Heart right ventricle (tissue), 16 donors: ENCODE measurements at regions not wholly inside any gene's neighbourhood (a gene's known extent, or its start where the extent isn't known, plus 50 kb on each side); places are given as distances from the start of the nearest gene placed in this dataset.

Experiments
- ATAC-seq, 8 donors: fragments of 200-7000 bp; cut with Tn5 transposase; one replicate each; pipeline ENCODE4 v1.9.1; 2020; ENCODE audit warnings: mild to moderate bottlenecking in 8 of 8, moderate library complexity in 8 of 8, moderate number of reproducible peaks in 1 of 8
- DNase-seq, 2 donors: peaks; one replicate each; pipeline ENCODE4 v3.0.0-alpha.2; 2020
- H3K27ac ChIP-seq, 10 donors: fragments of 200-600 bp; sonication (generic) in 2 of 10; one replicate each; pipeline versions ENCODE4 v1.5.0 to v1.8.0; 2020 to 2022; ENCODE audit warnings: mild to moderate bottlenecking in 3 of 10
- H3K27me3 ChIP-seq, 7 donors: fragments of 200-600 bp; one replicate each; pipeline ENCODE4 v1.8.0; 2021 to 2022; ENCODE audit warnings: mild to moderate bottlenecking in 2 of 7
- H3K36me3 ChIP-seq, 9 donors: fragments of 200-600 bp; sonication (generic) in 1 of 9; one replicate each; pipeline versions ENCODE4 v1.5.0 to v1.8.0; 2020 to 2022; ENCODE audit warnings: mild to moderate bottlenecking in 2 of 9
- H3K4me1 ChIP-seq, 9 donors: fragments of 200-600 bp; sonication (generic) in 1 of 9; one replicate each; pipeline versions ENCODE4 v1.5.0 to v1.8.0; 2020 to 2022; ENCODE audit warnings: mild to moderate bottlenecking in 4 of 9
- H3K4me3 ChIP-seq, 10 donors: fragments of 200-600 bp; sonication (generic) in 2 of 10; one replicate each; pipeline versions ENCODE4 v1.5.0 to v1.8.0; 2020 to 2022; ENCODE audit warnings: mild to moderate bottlenecking in 7 of 10, moderate library complexity in 2 of 10
- H3K9me3 ChIP-seq, 11 donors: fragments of 200-600 bp in 10 of 11; sonication (generic) in 2 of 11; one replicate each; pipeline versions ENCODE4 v1.5.0 to v1.8.0; 2013 to 2022; ENCODE audit warnings: mild to moderate bottlenecking in 2 of 11, control low read depth in 1 of 11, moderate library complexity in 1 of 11
- CTCF ChIP-seq, 9 donors: fragments of 200-600 bp; sonication (generic) in 2 of 9; IDR thresholded peaks; one replicate each; pipeline versions ENCODE4 v1.5.0 to v1.8.0; 2021 to 2022; ENCODE audit warnings: antibody characterized with exemption in 9 of 9, mild to moderate bottlenecking in 5 of 9, moderate library complexity in 1 of 9
- WGBS, 2 donors: extraction: QIAGEN DNeasy Blood & Tissue Kit; methylation state at CpG; one replicate each; pipeline ENCODE4 v1.1.7; 2013; ENCODE audit warnings: inconsistent platforms in 1 of 2; 5-methylcytosine and 5-hydroxymethylcytosine counted together
- intact Hi-C, 10 donors: fragments of 100-400 bp; cut with DNase I; formaldehyde crosslinking; loops; one replicate each; pipeline versions ENCODE4 v1.11.1 to v1.14.2; 2022
- donor health status: Arrhythmogenic right ventricular cardiomyopathy.
- donor health status: ischemic (EF 13 %, LVEDD 7.1; RV severe dilation, severe dysfunction).
- donor health status: healthy with polysubstance abuse.
- donor health status: DM: no; HTN: yes; CAD: no.
- donor health status: DM: no; HTN: no; CAD: no.
- donor health status: ischemic (EF 25% LVEDD 6.9; RV normal size, moderate dysfunction).
- donor health status: ischemic (EF 25% LVEDD 5.7; RV mildly dilated, moderate dysfunction).
- donor health status: healthy.
- donor health status: DM: yes; HTN: yes; CAD: no.
- donor health status: Ischemic cardiomyopathy.
- donor health status: ischemic (EF 35%, LVEDD 5.7; RV mildly dilated, moderate dysfunction).
- donor health status: nonischemic (EF 11% LVEDD 7.7; RV severe dilation, severe dysfunction).
- donor health status: DM: yes; HTN: yes; CAD: no.
- donor health status: PGD.
- donor health status: ischemic (EF 29% LVEDD 5.4; RV normal size, mild dysfunction).
- donor health status: nonischemic (EF 23%, LVEDD 6.1; RV moderate dilation, normal function).

GRCh38 chr5:174877987-174878386 is 153.6 kb downstream of the MSX2 start:
- ATAC-seq (no peak), DNase-seq (no peak)
- TF ChIP-seq CTCF (IDR thresholded peaks at IDR 0.05) = no peak
- no peaks in the 10 kb centered on the region for H3K36me3 ChIP-seq
- intact Hi-C loops = no loop called here
- WGBS, 2 donors = 90 to 96% methylated on average over 1 of the region's 1 CpG
- H3K4me3 ChIP-seq = no peak overlapping the region
- peaks cover 0 to 5% (median 0%) of the 10 kb centered on the region in 11 donors for H3K9me3 ChIP-seq
- H3K27me3 ChIP-seq = peaks cover 0 to 20% (median 3%) of the 10 kb centered on the region in 7 donors
- no peaks in the 10 kb centered on the region for H3K4me1 ChIP-seq
- H3K27ac ChIP-seq = no peak overlapping the region

GRCh38 chr5:174872271-174872670 is 147.9 kb downstream of the MSX2 start:
- no peak for ATAC-seq

DNA sequence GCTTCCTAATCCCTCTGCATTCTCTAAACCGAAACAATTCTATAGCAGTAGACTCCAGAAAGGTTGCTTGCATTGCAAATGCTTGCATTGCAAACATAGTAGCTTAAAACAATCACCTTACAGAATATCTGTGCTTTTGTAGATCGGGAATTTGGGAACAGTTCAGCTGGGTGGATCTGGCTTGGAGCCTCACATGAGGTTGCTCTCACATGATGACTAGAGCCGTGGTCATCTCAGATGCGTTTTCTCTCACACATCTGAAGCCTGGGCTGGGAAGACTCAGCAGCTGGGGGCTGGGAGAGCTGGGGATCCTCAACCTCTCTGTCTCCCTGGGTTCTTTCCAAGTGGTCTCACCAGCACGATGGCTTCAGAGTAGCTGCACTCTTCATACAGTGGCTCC is 127.8 kb downstream of the MSX2 start:
- TF ChIP-seq CTCF (IDR thresholded peaks at IDR 0.05) = no peak

More at GRCh38 chr5:174872271-174872670, 147.9 kb downstream of the MSX2 start:
- DNase-seq = no peak
- no peaks in the 10 kb centered on the region for H3K9me3 ChIP-seq
- H3K27me3 ChIP-seq = peaks cover 0 to 36% (median 10%) of the 10 kb centered on the region in 7 donors
- H3K36me3 ChIP-seq = no peaks in the 10 kb centered on the region
- 53 to 63% methylated on average over 1 of the region's 1 CpG for WGBS, 2 donors
- no peak overlapping the region for H3K27ac ChIP-seq
- no peak overlapping the region for H3K4me3 ChIP-seq
- no peak for TF ChIP-seq CTCF (IDR thresholded peaks at IDR 0.05)
- no peaks in the 10 kb centered on the region for H3K4me1 ChIP-seq
- intact Hi-C loops = no loop called here

GRCh38 chr5:174850565-174851169 is 126.3 kb downstream of the MSX2 start:
- TF ChIP-seq CTCF (IDR thresholded peaks at IDR 0.05) = no peak
- H3K4me3 ChIP-seq = no peak overlapping the region
- H3K27me3 ChIP-seq = no peaks in the 10 kb centered on the region
- H3K36me3 ChIP-seq = no peaks in the 10 kb centered on the region
- intact Hi-C loops = no loop called here
- 50 to 52% methylated on average over 4 of the region's 4 CpGs for WGBS, 2 donors
- H3K27ac ChIP-seq = no peak overlapping the region
- peaks cover 0 to 11% (median 0%) of the 10 kb centered on the region in 11 donors for H3K9me3 ChIP-seq
- DNase-seq (no peak), ATAC-seq (no peak)
- H3K4me1 ChIP-seq = no peaks in the 10 kb centered on the region

More for the DNA sequence above, 127.8 kb downstream of the MSX2 start:
- intact Hi-C loops = no loop called here
- no peak overlapping the region for H3K27ac ChIP-seq
- WGBS, 2 donors = 68 to 79% methylated on average over 5 of the region's 5 CpGs
- H3K9me3 ChIP-seq = peaks cover 0 to 11% (median 0%) of the 10 kb centered on the region in 11 donors
- DNase-seq = no peak
- H3K27me3 ChIP-seq = no peaks in the 10 kb centered on the region
- no peaks in the 10 kb centered on the region for H3K4me1 ChIP-seq
- H3K36me3 ChIP-seq = no peaks in the 10 kb centered on the region
- no peak for ATAC-seq
- no peak overlapping the region for H3K4me3 ChIP-seq
